Astrocyte of the spinal cord (primary cell): ENCODE measurements at regions not wholly inside any gene's neighbourhood (a gene's known extent, or its start where the extent isn't known, plus 50 kb on each side); places are given as distances from the start of the nearest gene placed in this dataset.

Experiments
- DNase-seq: peaks from one replicate; pipeline ENCODE4 v3.0.0; 2011; ENCODE audit warnings: low read depth, low spot score
- H3K4me3 ChIP-seq: 2 replicates; pipeline ENCODE4 v1.5.1; 2011; ENCODE audit warnings: low read depth, mild to moderate bottlenecking, low read length, moderate library complexity
- CTCF ChIP-seq: IDR thresholded peaks from 2 replicates; pipeline ENCODE4 v1.5.1; 2012; ENCODE audit warnings: low read depth, mild to moderate bottlenecking, low read length, inconsistent platforms
- in situ Hi-C: cut with HindIII; loops from 2 replicates; pipeline ENCODE4 v1.10.0; 2017; ENCODE audit warnings: low sequenced_read_pairs

- no peak for DNase-seq
- no peak overlapping the region for H3K4me3 ChIP-seq
- TF ChIP-seq CTCF = no peak
- in situ Hi-C loops = no loop called here
Measured at GRCh38 chr9:89669361-89669842, 64.6 kb downstream of the GADD45G start.

- no peak for TF ChIP-seq CTCF
- in situ Hi-C loops = no loop called here
- no peak overlapping the region for H3K4me3 ChIP-seq
- DNase-seq = no peak
Measured at GRCh38 chr9:89670114-89670513, 65.3 kb downstream of the GADD45G start.

DNA sequence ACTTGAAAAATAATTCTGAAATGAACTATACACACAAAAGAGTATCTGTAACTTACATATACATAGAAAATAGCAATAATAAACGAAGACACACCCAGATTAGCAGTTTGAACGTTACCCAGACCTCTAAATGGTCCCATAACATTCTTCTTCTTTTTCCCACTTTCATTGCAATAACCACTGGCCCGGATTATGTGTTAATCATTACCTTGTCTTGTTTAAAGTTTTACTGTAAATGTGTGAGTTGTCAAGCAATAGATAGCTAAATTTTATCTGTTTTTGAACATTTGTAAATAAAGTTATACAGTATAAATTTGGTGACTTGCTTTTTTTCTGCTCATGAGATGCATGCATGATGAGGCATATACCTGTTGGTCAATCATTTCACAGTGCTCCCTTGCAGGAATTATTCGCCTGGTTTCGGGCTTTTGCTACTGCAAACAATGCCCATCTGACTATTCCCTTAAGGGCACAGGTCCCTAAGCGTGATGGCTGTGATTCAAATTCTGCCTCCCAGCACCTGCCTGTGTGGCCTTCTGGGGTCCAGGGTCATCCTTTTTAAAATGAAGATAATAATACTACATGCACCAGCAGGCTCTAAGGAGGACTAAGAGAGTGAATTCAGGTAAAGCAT, 66.1 kb downstream of the GADD45G start:
- in situ Hi-C loops = no loop called here
- DNase-seq = no peak
- no peak overlapping the region for H3K4me3 ChIP-seq
- TF ChIP-seq CTCF = no peak

- no peak overlapping the region for H3K4me3 ChIP-seq
- DNase-seq = no peak
- in situ Hi-C loops = no loop called here
- no peak for TF ChIP-seq CTCF
Measured at GRCh38 chr9:89674667-89675057, 69.8 kb downstream of the GADD45G start.

DNA sequence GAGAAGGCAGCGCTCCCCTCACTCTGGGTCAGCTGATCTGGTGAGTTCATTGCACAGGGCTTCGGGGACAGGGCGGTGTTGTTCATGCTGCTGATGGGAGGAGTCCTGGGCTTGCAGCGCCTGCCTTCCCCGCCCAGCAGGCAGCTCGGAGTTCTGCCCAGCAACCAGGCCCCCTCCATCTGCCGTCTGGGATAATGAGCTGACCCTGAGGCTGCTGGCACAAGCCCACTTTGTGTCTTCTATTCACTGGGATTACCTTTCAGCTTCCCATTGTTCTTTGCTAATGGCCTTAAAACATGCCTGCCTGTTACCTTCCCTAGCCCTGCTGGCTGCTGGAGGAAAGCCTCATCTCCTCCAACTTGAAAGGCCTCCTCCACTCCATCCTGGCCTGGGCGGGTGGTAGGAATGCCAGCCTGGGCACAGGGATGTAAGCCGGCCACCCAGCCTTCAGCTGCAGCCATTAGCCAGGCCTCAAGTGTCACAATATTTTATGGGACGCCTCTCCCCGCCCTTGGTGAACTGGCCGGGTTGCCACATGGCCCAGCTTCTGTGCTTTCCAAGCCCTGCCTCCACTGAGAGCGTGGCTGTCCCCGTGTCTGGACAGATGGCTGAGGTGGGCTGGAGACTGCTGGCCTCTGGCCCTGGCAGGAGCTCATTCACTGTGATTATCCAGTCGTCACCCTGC, 70.4 kb downstream of the GADD45G start:
- no peak for DNase-seq
- TF ChIP-seq CTCF = no peak
- no peak overlapping the region for H3K4me3 ChIP-seq
- in situ Hi-C loops = no loop called here

DNA sequence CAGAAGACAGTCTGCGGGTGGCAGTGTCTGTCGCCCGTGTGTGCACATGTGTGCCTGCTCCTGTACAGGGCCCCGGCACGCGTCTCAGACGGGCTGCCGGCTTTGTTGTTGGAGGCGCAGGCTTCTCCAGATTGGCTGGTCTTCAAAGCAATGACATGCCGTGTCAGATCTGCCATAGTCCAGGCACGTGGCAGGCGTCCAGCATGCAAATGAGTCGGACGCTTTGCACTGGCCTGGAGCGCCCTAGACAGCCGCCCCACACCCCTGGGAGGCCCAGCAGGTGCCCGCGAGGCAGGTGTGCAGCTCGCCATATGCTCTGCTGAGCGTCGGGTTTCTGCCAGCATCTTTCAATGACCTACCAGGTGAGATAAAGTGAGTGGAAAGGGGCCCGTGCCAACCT, 71.5 kb downstream of the GADD45G start:
- no peak for TF ChIP-seq CTCF
- in situ Hi-C loops = no loop called here
- no peak overlapping the region for H3K4me3 ChIP-seq
- no peak for DNase-seq
